GM19467 (cell line): ENCODE measurements at regions not wholly inside any gene's neighbourhood (a gene's known extent, or its start where the extent isn't known, plus 50 kb on each side); places are given as distances from the start of the nearest gene placed in this dataset.

Experiments
- ATAC-seq: cut with Tn5 transposase; IDR thresholded peaks from one replicate; pipeline ENCODE4 v1.9.1; 2021; ENCODE audit warnings: mild to moderate bottlenecking, moderate library complexity; ENCODE audit not compliant: unreplicated experiment

DNA sequence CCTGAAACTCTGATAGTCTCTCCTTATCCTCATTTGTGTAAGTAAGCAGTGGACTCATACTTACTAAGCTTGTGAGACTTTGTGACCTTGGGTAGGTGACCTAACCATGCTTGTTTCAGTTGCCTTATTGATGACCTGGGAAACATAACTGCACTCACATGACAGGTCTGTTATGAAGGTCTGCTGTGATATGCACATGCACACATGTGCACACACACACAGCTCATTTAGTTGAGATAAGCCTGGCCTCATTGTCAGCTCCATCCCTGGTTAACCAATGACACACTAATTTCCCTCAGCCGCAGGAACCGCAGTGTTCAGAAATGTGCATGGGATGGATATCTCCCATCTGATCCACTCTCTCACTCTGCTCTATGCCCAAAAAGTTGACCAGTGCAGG is 177.2 kb downstream of the GPAM start:
- ATAC-seq: no peak

DNA sequence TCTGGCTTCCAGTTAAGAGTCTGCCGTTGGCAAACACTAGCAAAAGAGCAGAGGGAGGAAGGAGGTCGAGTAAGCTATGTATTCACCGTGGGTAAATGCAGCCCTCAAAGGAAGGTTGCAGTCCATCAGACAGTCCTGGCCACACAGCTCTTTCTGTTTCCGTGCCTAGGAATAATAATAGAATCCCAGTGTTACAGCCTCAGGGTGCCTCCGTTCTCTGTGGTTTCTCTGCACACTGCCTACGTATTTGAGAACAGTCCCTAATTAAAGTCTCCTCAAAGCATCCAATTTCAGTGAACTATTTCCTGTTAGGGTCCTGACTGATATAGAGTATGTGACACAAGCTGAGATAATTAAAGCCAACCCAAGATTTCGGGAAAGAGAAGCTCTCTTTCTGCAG is 176.7 kb downstream of the GPAM start:
- ATAC-seq: no peak

DNA sequence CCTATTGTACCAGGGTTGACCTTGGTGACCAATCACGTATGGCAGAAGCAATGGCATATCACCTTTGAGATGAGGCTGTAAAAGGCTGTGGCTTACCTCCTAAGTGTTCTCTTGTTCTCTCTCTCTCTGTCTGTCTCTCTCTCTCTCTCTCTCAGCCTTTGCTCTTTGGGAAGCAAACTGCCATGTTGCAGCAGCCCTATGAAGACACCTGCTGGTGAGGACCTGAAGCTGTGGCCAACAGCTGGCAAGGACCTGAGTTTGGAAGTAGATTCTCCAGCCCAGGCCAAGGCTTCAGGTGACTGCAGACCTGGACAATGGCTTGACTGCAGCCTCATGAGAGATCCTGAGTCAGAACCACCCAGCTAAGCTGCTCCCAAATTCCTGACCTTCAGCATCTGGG is 161.4 kb downstream of the GPAM start:
- no peak for ATAC-seq

DNA sequence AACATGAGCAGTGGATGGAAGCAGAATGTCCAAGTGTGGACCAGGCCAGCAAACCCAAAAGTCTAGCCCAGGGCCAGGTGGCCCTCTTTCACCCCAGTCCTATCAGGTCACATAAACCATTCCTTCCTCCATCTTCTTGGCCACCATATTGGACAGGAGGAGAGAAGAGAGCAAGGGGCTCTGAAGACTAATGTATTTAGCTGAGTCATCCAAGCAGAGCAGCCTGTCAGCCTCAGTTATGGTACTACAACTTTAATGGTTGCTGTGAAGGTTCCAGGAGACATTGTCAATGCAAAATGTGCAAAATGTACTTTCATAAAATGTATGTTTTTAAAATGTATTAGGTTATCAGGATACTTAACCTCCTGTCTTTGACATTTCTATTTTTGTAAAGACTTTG is 159.5 kb downstream of the GPAM start:
- ATAC-seq: no peak

DNA sequence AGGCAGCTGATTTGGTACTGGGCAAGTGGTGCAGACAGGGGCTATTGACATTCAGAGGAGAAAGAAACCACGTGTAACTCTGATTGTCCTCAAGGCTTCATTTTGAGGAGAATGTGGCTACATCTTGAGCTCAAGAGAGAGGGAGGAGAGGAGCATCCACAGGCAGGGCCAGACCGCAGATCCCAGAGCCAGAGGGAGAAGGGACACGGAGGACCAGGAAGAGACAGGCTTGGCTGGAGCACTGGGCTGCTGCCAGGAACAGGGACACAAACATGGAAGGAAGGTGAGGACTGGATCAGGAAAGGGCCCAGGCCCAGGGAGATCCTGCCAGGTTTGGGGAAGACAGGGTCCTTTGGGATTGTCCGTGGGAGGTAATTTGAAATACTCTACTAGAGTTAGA is 158.3 kb downstream of the GPAM start:
- ATAC-seq: no peak

DNA sequence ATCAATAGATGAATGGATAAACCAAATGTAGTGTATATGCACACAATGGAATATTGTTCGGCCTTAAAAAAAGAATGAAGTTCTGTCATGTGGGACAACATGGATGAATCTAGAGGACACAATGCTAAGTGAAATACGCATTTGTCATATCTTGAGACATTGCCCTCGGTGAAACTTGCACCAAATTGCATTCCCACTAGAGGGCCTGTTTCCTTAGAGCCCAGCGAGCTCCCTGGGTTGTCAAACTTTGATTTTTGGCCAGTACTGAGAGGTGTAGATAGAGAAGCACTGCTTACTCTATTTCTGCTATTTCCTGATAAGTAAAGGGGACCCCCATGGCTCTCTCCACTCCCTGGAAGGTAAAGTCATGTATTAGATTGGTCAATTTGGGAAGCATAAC is 157.1 kb downstream of the GPAM start:
- ATAC-seq: no peak

DNA sequence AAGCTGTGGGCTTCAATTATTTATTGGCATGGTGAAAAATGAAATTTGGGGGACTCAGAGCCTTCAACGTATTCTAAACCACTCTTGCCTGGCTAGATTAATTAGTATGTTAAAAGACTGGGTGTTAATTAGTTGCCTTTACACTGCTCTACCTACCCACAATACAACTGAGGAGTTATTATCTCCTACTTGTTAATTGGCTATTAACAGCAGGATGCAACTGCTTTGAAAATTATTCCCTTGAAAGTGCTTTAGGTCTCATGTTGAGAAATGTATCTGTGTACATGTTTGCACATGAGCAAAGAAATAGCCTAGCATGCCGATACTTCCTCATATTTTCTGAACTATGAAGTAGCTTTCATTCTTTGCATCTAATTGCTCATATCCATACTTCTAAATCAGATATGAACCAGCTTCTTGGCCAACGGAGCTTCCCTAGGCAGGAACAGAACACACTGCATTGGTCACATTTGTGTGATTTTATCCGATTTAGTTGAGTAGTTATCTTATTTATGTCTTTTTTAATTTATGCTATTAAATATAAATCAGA is 155.8 kb downstream of the GPAM start:
- ATAC-seq: no peak

DNA sequence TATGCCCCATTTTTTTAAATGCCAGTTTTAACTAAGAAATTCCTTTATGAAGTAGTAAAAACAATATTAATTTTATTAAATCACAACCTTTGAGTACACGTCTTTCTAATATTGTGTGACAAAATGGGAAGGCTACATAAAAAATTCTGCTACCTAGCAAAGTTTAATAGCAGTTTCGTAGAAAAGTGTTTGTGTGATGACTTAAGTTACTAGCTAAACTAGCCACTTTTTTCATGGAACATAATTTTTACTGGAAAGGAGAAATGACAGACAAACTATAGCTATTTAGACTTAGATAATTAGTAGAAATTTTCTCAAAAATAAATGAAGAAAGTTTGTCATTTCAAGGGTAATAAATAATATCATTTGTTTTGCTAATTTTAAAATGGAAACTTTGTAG is 153.1 kb downstream of the GPAM start:
- ATAC-seq: no peak

DNA sequence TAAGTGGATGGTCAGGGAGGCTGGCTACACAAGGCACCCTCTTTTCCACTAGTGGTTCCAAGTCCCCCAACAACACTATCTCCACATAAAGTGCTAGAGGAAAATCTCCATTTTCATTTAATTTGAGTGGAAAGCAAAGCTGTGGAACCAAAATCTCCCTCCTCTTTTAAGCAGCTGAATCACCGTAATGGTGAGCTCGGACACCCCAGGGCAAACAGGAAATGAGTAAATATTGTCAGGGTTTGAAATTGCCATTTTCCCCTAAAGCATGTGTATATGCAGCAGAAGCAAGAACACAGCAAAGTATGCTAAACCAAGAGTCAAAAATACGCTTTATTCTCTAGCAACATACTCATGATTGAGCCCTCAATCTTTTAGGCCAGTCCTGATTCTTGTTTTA is 143.7 kb downstream of the GPAM start:
- ATAC-seq: no peak

DNA sequence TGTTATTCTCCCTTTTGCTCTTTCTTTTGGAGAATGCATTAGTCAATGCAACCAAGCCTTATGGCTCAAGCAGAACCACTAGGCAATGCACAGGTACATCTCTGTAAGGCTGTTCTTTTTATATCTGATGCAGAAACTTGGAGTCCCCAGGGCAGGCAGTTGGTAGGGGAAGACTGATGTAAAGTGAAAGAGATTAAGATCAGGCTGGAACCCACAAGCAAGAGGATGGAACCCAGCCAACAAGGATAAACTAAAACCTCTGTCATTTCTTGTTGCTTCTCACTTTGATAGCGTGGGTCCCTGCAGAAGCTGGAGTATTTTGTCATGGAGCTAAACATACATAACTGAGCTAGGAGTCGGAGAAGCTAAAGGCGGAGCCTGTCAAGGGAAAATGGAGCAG is 142.9 kb downstream of the GPAM start:
- no peak for ATAC-seq

DNA sequence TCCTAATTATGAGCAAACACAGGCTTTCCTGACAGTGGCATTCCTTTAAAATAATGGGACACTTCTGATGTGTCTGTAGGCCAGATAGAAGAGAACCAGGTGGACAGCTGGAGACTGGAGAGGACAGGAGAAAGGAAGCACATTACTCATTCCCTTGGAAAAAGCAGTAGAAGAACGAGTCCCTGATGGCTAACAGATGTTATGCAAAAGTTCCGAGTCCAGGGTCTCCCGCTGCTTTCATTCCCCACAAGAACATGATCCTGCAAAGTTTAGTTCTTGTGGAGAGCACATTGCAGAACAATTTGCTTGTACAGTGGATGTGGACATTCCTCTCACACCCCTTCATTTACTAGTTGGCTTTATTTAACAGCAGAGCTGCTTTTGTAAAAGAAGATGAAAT is 137.6 kb downstream of the GPAM start:
- no peak for ATAC-seq

DNA sequence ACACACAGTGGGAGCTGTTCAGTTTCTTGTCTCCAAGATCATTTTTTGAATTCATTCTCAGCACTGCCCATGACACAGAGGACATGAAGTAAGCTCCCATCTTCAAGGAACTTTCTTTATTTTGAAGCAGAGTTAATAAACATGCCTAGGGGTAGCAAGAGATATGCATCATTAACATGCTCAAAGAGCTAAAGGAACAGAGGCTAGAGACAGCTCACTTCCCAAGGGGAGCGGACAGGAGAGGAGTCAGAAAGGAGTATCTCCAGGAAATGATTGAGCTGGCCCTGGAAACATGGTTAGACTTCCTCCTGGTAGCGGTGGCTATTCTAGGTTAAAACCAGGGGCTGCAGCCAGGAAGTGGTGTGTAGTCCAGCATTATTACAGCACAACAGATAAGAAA is 135.9 kb downstream of the GPAM start:
- no peak for ATAC-seq

DNA sequence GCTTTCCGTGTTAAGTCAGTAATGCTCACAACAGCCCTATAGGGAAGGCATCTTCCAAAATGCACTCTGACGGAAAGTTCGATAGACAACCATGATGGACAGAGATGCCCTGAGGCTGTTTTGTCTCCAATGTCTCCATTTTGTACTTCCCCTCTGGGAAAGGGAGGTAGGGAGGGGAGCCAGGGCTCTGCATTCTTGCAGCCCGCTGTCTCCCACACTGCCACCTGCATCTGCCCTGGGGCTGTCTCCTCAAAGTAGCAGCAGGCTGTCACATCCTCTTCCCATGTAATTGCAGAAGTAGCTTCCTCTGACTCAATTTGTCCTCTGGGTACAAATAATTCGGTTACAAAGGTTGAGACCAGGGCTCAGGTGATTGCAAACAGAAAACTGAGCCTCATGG is 131.4 kb downstream of the GPAM start:
- ATAC-seq: no peak

DNA sequence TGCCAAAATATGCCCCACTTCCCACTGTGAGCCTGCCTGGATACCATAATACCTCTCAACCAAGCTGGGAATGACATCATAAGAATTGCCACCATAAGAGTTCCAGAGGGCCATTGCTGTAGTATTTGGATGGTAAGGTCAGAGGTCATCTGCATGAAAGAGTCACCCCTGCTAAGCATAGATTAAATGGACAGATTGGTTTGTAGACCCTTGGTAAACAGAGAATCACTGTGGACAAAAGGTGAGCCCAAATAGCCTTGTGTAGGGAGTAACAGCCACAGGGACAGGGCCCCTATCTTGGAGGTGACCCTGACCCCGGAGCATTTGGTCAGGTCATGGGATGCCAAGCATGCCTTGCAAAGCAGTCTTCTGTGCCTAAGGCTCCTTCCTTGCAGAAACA is 129.7 kb downstream of the GPAM start:
- ATAC-seq: no peak

DNA sequence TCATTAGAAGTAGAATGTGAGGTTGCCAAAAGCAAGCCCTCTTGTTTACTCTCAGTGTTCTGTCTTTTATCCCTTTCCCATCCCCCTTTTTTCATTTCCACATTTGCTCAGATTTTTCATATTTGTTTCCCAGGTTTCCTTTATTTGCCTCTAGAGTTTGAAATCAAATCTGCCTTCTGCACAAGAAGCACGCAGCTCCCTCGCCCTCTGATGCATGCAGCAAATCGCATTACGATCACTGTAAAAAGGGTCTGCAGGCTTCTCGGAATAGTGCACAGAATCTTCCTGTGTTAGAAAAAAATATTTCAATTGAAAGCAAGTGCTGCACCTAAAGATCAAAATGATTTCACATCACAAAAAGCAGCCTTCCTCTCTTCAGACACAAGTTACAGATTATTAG is 129.0 kb downstream of the GPAM start:
- ATAC-seq: no peak

DNA sequence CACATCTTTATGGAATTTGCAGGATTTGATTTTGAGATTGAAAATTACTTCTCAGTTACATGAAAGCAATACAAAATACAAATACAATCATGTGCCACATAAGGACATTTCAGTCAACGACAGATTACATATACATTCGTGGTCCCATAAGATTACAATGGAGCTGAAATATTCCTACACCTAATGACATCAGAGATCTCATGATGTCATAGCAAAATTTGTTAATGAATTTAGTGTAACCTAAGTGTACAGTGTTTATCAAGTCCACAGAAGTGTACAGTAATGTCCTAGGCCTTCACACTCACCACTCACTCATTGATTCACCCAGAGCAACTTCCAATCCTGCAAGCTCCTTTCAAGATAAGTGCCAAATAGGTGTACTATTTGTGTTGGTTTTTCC is 126.5 kb downstream of the GPAM start:
- no peak for ATAC-seq

DNA sequence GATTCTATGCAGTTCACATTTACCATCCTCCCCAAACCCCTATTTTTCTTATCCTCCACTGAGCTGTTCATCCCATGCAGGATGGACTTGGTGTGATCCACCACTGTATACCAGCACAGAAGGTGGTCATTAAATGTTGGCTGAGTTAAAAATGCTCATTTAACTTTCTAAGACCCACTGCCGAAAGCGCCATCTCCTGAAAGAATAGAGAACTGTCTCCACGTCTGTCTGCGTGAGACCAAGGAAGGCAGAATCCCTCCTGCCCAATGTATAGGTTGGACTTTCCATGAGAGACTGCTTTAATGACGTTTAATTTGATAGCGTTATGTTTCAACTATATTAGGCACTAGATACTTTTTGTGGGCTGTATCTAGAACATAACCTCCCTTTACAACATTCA is 124.3 kb downstream of the GPAM start:
- no peak for ATAC-seq

DNA sequence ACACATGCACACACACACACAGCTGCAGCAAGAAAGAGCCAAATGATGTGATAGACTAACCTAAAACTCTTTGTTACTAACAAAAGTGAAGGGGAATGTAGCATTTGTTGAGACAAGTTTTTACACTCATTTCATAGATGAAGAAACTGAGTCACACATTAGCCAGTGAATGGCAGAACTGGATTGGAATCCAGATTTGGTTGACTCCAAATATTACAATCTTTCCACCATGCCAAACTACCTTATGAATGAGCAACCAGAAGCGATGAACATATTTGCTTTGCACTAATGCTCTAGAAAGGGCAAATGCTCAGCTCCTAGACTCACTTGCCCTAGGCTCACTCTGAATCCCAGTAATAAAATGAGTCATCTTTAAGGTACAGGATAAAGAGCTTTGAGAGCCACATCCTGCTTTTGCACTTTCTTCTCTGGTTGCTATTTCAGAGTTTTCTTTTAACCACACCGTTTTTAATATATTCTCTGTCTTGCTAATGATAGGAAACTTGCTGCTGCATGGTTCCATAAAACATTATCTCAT is 111.9 kb downstream of the GPAM start:
- ATAC-seq: no peak

DNA sequence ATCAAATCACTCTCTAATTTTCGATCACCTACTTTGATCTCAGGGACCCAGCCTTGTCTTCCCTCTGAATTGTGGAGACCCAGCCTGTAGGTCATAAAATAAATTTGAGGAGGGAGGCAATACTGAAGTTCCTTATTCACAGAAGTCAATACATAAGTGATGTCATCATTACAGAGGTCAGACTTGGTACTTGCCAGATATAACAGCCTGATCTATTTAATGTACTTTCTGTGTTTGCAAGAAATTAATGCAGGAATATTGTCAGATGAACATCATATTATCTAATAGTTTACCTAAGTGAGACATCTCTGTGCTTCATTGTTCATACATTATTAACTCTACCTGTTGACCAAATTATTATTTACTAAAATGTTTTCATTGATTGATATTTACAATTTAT is 105.6 kb downstream of the GPAM start:
- no peak for ATAC-seq

DNA sequence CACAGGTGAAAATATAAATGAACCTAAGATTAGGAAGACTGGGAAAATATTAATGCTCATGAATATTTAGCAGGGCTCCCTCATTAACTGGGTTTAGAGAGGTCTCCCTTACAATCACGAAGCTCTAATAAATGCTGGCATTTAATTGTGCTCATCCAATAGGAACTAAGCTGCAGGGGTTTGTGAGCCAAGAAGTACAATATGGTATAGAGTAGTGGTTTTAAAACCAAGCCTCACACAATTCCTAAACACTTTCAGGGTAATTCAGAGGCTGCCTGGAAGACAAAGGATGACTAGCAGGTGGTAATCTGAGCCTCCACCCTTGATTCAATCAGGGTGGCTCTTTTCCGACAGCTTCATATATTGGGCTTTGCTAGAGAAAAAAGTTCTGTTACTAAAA is 103.3 kb downstream of the GPAM start:
- ATAC-seq: no peak

DNA sequence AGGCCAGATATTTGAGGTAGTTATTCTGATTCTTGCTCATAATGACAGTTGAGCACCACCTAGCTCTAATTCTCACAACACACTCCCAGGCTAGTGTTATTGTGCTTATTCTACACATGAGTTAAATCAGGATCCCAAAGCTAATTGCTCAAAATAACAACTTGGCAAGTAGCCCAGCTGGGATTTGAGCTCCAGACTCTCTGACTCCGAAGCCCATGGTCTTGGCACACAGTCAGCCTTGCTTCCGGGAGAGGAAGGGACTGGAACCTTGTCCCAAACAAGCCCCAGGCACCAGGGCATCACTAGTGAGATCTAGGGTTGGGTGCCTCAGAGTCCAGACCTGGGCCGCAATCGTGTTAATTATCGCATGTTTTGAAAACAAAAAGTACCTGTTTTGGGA is 101.4 kb downstream of the GPAM start:
- no peak for ATAC-seq

DNA sequence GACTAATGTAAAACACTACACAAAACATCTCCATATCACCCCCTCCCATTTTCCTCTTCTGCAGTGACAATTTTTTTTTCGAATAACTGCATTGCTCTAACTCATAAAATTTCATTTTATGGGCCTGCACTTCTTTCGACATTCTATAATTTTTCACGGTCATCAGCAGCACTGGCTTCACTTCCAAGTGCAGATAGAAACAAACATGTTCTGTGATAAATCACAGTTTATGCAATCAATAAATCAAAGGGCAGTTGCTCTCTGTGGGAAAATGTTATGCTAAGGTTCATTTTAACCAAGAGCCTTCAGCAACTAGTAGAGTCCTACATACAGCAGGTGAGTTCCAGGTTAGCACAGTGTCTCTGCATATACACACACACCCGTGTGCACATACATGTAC is 100.1 kb downstream of the GPAM start:
- ATAC-seq: no peak

DNA sequence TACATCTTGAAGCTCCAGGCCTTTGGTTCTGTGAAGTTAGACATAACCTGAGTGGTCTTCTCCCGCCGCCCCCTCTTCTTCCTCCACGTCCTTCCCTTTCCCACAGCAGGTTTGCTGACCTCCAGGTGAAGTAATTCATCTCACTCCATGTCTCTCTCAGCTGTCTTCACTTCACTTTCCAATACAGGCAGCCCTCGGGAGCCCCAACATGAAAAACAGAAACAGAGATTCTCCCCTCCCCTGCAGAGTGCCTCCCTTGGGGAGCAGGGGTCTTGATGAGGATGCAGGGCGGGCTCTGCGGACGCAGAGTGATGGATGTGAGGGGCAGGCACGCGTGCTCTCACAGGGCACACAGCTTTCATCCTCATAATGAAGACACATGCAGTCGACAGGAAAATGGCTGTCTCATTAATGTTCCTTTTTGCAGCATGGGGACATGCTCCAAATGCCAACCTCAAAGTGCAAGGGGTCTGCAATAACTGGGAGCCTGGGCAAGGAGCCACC is 95.6 kb downstream of the GPAM start:
- no peak for ATAC-seq
